ENCODE measurements at regions not wholly inside any gene's neighbourhood (a gene's known extent, or its start where the extent isn't known, plus 50 kb on each side); places are given as distances from the start of the nearest gene placed in this dataset.

DNA sequence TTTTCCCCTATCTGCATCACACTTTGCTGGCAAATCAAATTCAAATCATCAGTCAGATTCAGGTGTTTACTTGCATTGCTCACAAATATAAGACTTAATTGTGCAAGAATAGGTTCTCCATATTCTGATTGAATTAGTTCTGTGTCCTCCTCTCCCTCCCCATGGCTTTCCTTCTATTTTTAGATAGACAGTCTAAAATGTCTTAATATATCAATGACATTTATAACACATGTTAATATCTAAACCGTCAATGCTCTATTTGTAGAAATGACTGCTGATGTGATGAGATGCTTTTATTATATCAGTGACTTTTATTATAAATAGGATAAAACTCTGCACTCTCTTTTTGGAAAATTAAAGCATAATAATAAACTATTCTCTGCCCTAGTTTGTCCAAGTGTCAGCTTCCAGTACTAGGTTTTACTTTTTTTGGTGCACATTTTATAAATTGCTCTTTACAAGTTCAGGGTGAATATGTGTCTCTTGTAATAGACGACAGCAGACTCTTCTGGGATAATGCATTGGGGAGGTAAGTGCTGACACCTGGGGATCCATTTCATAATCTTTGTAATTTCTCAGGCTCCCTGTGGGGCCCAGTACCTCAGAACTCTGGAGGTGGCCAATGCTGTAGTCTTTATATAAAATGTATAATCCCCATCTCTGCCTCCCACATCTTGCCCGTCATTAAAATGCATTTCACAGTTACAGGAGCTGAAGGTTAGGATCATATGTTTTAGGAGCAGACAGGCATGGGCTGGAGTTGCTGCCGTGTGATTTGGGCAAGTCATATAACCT is 321.5 kb downstream of the BRINP1 start:
- no peak for DNase-seq
- H3K27me3 ChIP-seq (ENCODE audit: insufficient read depth, low read length): no peaks in the 10 kb centered on the region
- no peaks in the 10 kb centered on the region for H3K27me3 Mint-ChIP-seq
- ChIA-PET POLR2A (ENCODE audit: partially characterized antibody) (no interaction called here), CTCF (ENCODE audit: partially characterized antibody) (no interaction called here)
- no peaks in the 10 kb centered on the region for H3K36me3 ChIP-seq (ENCODE audit: insufficient read depth, low read length)
- H3K4me3 Mint-ChIP-seq: no peak overlapping the region
- intact Hi-C loops (cut with micrococcal nuclease): no loop called here
- H3K4me1 ChIP-seq (ENCODE audit: insufficient read depth, low read length): no peaks in the 10 kb centered on the region
- no peaks in the 10 kb centered on the region for H3K4me1 Mint-ChIP-seq
- no peaks in the 10 kb centered on the region for H3K36me3 Mint-ChIP-seq
- H3K9me3 Mint-ChIP-seq: peaks cover 0 to 8% (median 3%) of the 10 kb centered on the region in 8 donors
- no peaks in the 10 kb centered on the region for H3K9me3 ChIP-seq (ENCODE audit: control insufficient read depth in 1 of 2, low read length in 2 of 2)
- no peak overlapping the region for H3K4me3 ChIP-seq (ENCODE audit: low read length in 2 of 2)
- H3K27ac Mint-ChIP-seq: no peak overlapping the region
- H3K27ac ChIP-seq (ENCODE audit: low read depth, low read length): no peak overlapping the region

DNA sequence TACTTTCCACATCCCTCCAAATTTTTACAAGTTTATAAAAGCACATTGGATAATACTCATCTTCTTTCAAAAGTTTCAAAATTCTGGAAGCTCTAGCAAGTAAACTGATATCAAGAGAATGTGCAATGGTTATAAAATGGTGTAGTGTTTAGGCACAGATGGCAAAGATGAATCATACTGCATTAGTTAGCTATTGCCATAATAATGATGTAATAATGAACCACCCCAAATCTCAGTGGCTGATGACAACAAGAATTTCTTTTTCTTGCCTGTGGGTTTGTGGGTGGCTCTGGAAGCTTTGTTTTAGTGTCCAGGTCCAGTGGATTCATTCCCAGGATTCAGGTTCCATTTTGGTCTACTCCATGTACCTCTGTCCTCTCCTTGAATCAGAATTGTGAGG is 319.0 kb downstream of the BRINP1 start:
- Histone ChIP-seq H3K27ac (ENCODE audit: low read depth, low read length) (no peak overlapping the region), H3K27me3 (ENCODE audit: insufficient read depth, low read length) (no peaks in the 10 kb centered on the region), H3K4me3 (ENCODE audit: low read length in 2 of 2) (no peak overlapping the region), H3K36me3 (ENCODE audit: insufficient read depth, low read length) (no peaks in the 10 kb centered on the region), H3K4me1 (ENCODE audit: insufficient read depth, low read length) (no peaks in the 10 kb centered on the region), H3K9me3 (ENCODE audit: control insufficient read depth in 1 of 2, low read length in 2 of 2) (no peaks in the 10 kb centered on the region)
- H3K4me3 Mint-ChIP-seq: no peak overlapping the region
- no peak overlapping the region for H3K27ac Mint-ChIP-seq
- H3K9me3 Mint-ChIP-seq: peaks cover 0 to 5% (median 1%) of the 10 kb centered on the region in 8 donors
- no peaks in the 10 kb centered on the region for H3K36me3 Mint-ChIP-seq
- POLR2A ChIA-PET (ENCODE audit: partially characterized antibody): no interaction called here
- no peaks in the 10 kb centered on the region for H3K4me1 Mint-ChIP-seq
- H3K27me3 Mint-ChIP-seq: no peaks in the 10 kb centered on the region
- DNase-seq: no peak
- CTCF ChIA-PET (ENCODE audit: partially characterized antibody): interaction anchor here (0.6 kb wide), 1 partner anchor 34 kb away, joined by 3 read pairs; no protein-coding TSS in a partner anchor
- intact Hi-C loops (cut with micrococcal nuclease): no loop called here

DNA sequence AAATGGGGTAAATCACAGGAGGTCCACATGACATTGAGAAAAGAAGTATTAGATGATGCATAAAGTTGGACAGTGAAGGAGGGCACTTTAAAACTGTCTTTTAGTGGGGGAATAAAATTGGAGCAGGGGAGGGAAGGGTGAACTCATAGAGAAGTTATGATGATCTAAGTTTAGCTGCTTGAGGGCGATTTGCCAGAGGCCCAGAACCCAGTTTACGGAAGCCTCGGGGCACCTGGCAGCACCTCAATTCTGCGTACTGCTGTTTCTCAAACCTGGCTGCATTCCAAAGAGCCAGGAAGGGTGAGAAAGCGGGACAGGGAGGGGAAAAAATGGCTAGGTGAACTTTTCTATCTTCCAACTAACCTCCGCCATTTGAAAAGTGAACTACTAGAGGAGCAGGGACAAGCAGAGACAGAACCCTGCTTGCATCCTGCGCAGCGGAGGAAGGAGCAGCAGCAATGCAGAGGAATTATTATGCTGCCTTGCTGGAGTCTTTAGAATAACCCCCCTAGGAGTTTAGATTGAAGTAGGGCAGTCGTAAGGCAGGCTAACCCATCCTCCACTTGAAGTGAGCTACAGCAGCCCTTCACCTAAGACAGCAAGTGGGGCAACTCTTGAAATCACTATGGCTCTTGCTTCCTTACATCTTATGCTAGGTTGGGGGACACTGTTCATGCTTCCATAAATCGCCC is 316.8 kb downstream of the BRINP1 start:
- no peak for DNase-seq
- H3K27ac Mint-ChIP-seq: no peak overlapping the region
- no peaks in the 10 kb centered on the region for H3K27me3 Mint-ChIP-seq
- H3K4me1 Mint-ChIP-seq: no peaks in the 10 kb centered on the region
- no peaks in the 10 kb centered on the region for H3K9me3 ChIP-seq (ENCODE audit: control insufficient read depth in 1 of 2, low read length in 2 of 2)
- no peaks in the 10 kb centered on the region for H3K36me3 Mint-ChIP-seq
- no peak overlapping the region for H3K4me3 ChIP-seq (ENCODE audit: low read length in 2 of 2)
- POLR2A ChIA-PET (ENCODE audit: partially characterized antibody): no interaction called here
- H3K27ac ChIP-seq (ENCODE audit: low read depth, low read length): no peak overlapping the region
- intact Hi-C loops (cut with micrococcal nuclease): no loop called here
- H3K4me3 Mint-ChIP-seq: no peak overlapping the region
- H3K36me3 ChIP-seq (ENCODE audit: insufficient read depth, low read length): no peaks in the 10 kb centered on the region
- peaks cover 0 to 7% (median 3%) of the 10 kb centered on the region in 8 donors for H3K9me3 Mint-ChIP-seq
- no peaks in the 10 kb centered on the region for H3K4me1 ChIP-seq (ENCODE audit: insufficient read depth, low read length)
- no peaks in the 10 kb centered on the region for H3K27me3 ChIP-seq (ENCODE audit: insufficient read depth, low read length)
- CTCF ChIA-PET (ENCODE audit: partially characterized antibody): no interaction called here

DNA sequence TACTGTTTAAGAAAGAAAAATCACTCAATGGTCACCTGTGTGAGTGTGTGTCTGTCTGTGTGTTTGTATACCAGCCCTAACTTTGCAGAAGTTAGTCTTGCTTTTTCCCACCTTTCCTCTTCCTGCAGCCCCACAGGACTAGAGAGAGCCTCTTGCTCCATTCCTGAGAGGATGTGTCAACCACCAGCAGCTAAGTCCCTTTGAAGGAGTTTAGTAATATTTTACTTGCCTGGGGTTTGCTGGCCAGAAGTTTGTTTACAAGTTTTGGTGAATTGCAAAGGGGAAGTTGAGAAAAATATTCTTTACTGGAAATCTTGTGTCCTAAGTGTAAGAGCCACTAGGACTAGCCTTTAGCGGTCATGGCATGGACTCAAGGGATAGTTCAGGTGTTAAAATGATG is 316.2 kb downstream of the BRINP1 start:
- intact Hi-C loops (cut with micrococcal nuclease): no loop called here
- H3K27ac ChIP-seq (ENCODE audit: low read depth, low read length): no peak overlapping the region
- H3K4me3 Mint-ChIP-seq: no peak overlapping the region
- H3K36me3 ChIP-seq (ENCODE audit: insufficient read depth, low read length): no peaks in the 10 kb centered on the region
- ChIA-PET POLR2A (ENCODE audit: partially characterized antibody) (no interaction called here), CTCF (ENCODE audit: partially characterized antibody) (no interaction called here)
- H3K36me3 Mint-ChIP-seq: no peaks in the 10 kb centered on the region
- H3K4me1 Mint-ChIP-seq: no peaks in the 10 kb centered on the region
- no peak for DNase-seq
- no peaks in the 10 kb centered on the region for H3K9me3 ChIP-seq (ENCODE audit: control insufficient read depth in 1 of 2, low read length in 2 of 2)
- no peaks in the 10 kb centered on the region for H3K4me1 ChIP-seq (ENCODE audit: insufficient read depth, low read length)
- no peak overlapping the region for H3K4me3 ChIP-seq (ENCODE audit: low read length in 2 of 2)
- no peaks in the 10 kb centered on the region for H3K27me3 ChIP-seq (ENCODE audit: insufficient read depth, low read length)
- no peak overlapping the region for H3K27ac Mint-ChIP-seq
- H3K9me3 Mint-ChIP-seq: peaks cover 0 to 4% (median 3%) of the 10 kb centered on the region in 8 donors
- no peaks in the 10 kb centered on the region for H3K27me3 Mint-ChIP-seq

DNA sequence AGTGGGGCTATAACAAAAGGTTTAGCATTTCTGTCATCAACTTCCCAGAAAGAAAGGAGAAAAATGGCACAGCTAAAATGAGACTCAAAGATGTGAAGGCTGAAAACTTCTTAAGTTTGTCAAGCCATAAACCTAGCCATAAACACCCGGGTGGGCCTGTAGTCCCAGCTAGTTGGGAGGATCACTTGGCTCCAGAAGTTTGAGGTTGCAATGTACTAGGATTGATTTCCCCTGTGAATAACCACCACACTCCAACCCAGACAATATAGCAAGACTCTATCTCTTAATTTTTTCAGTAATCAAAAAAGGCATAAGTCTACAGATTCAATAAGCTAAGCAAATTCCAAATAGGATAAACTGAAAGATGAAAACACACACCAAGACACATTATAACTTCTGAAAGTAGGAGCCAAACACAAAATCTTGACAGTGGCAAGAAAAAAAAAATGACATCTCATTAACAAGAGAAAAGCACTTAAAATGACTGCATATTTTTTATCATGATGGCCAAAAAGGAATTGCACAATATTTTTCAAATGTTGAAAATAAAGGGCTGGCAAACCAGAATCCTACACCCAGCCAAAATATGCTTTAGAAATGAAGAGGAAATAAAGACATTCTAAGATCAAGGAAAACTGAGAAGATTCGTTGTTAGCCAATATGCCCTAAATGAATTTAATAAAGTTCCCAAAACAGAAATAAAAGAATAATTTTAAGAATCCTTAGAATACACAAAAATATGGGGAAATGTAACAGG is 308.4 kb downstream of the BRINP1 start:
- no peak overlapping the region for H3K27ac ChIP-seq (ENCODE audit: low read depth, low read length)
- no peaks in the 10 kb centered on the region for H3K36me3 Mint-ChIP-seq
- no peak overlapping the region for H3K4me3 ChIP-seq (ENCODE audit: low read length in 2 of 2)
- no peak overlapping the region for H3K4me3 Mint-ChIP-seq
- intact Hi-C loops (cut with micrococcal nuclease): no loop called here
- DNase-seq: no peak
- H3K4me1 ChIP-seq (ENCODE audit: insufficient read depth, low read length): no peaks in the 10 kb centered on the region
- ChIA-PET CTCF (ENCODE audit: partially characterized antibody) (no interaction called here), POLR2A (ENCODE audit: partially characterized antibody) (no interaction called here)
- H3K27ac Mint-ChIP-seq: no peak overlapping the region
- no peaks in the 10 kb centered on the region for H3K27me3 ChIP-seq (ENCODE audit: insufficient read depth, low read length)
- peaks cover 0 to 5% (median 3%) of the 10 kb centered on the region in 8 donors for H3K9me3 Mint-ChIP-seq
- no peaks in the 10 kb centered on the region for H3K27me3 Mint-ChIP-seq
- H3K36me3 ChIP-seq (ENCODE audit: insufficient read depth, low read length): no peaks in the 10 kb centered on the region
- H3K4me1 Mint-ChIP-seq: no peaks in the 10 kb centered on the region
- no peaks in the 10 kb centered on the region for H3K9me3 ChIP-seq (ENCODE audit: control insufficient read depth in 1 of 2, low read length in 2 of 2)

DNA sequence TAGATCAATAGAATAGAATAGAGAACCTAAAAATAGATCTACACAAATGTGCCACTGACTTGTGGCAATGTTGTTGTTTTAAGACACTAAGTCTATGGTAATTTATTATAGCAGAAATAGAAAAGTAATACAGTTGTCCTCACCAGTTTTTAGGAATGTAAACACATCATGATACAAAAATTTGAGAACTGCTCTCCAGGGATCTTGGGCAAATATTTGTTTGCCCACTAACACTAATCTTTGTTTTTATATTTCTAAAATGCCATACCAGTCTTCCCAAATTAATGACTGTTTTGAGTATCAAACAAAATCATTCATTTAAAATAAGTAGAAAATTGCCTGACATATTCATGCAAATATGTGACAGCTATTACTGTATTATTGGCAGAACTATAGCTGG is 297.6 kb downstream of the BRINP1 start:
- ChIA-PET CTCF (ENCODE audit: partially characterized antibody) (no interaction called here), POLR2A (ENCODE audit: partially characterized antibody) (no interaction called here)
- Histone ChIP-seq H3K4me1 (ENCODE audit: insufficient read depth, low read length) (no peaks in the 10 kb centered on the region), H3K4me3 (ENCODE audit: low read length in 2 of 2) (no peak overlapping the region), H3K27me3 (ENCODE audit: insufficient read depth, low read length) (no peaks in the 10 kb centered on the region), H3K36me3 (ENCODE audit: insufficient read depth, low read length) (no peaks in the 10 kb centered on the region), H3K9me3 (ENCODE audit: control insufficient read depth in 1 of 2, low read length in 2 of 2) (no peaks in the 10 kb centered on the region), H3K27ac (ENCODE audit: low read depth, low read length) (no peak overlapping the region)
- DNase-seq: no peak
- Mint-ChIP-seq H3K36me3 (no peaks in the 10 kb centered on the region), H3K4me3 (no peak overlapping the region), H3K9me3 (peaks cover 0 to 17% (median 6%) of the 10 kb centered on the region in 8 donors), H3K27me3 (no peaks in the 10 kb centered on the region), H3K27ac (no peak overlapping the region), H3K4me1 (no peaks in the 10 kb centered on the region)
- intact Hi-C loops (cut with micrococcal nuclease): no loop called here

DNA sequence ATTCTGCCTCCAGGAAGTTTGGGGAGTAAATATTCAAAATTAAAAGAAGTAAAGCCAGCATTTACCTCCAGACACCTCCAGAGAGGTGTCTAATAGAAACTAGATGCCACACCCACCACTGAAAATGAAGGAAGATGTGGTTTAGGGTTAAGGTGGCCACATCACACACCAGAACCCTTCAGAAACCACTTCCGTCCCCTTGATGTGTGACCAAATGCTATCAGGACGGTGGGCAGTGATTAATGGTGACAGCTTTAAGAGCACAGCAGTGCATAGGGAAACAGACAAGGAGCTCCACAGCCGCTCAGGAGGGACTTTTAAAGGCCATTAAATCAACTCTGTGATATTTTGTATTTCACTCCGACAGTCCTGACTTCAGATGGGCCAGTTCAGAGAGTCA is 295.2 kb downstream of the BRINP1 start:
- Mint-ChIP-seq H3K27me3 (no peaks in the 10 kb centered on the region), H3K36me3 (no peaks in the 10 kb centered on the region), H3K27ac (no peak overlapping the region), H3K4me3 (no peak overlapping the region), H3K4me1 (no peaks in the 10 kb centered on the region), H3K9me3 (peaks cover 0 to 20% (median 9%) of the 10 kb centered on the region in 8 donors)
- Histone ChIP-seq H3K4me3 (ENCODE audit: low read length in 2 of 2) (no peak overlapping the region), H3K4me1 (ENCODE audit: insufficient read depth, low read length) (no peaks in the 10 kb centered on the region), H3K27ac (ENCODE audit: low read depth, low read length) (no peak overlapping the region), H3K27me3 (ENCODE audit: insufficient read depth, low read length) (no peaks in the 10 kb centered on the region), H3K36me3 (ENCODE audit: insufficient read depth, low read length) (no peaks in the 10 kb centered on the region), H3K9me3 (ENCODE audit: control insufficient read depth in 1 of 2, low read length in 2 of 2) (no peaks in the 10 kb centered on the region)
- CTCF ChIA-PET (ENCODE audit: partially characterized antibody): no interaction called here
- no peak for DNase-seq
- intact Hi-C loops (cut with micrococcal nuclease): no loop called here
- POLR2A ChIA-PET (ENCODE audit: partially characterized antibody): no interaction called here

Measured in CD4-positive, alpha-beta memory T cell (primary cell).